ENCODE measurements at regions not wholly inside any gene's neighbourhood (a gene's known extent, or its start where the extent isn't known, plus 50 kb on each side); places are given as distances from the start of the nearest gene placed in this dataset.

DNA sequence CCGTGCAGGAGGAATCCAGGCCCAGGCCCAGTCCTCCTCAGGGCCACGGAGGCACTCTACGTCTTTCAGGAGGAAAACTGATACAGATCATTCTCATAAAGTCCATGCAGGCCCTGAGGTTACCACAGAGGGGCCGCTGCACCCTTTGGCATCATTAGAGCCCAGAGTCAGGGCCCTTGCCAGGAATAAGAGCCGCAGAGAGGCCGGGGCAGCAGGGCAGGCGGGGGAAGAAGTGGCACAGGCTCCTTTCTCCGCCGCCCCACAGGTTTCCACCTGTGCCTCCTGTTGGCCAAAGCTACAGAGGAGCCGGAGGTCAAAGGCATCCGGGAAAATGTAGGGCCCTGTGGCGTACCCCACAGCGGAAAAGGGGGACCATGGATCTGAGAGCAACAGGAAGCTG is 366.6 kb upstream of the SHH start:
- TF ChIP-seq, protein P1, sequence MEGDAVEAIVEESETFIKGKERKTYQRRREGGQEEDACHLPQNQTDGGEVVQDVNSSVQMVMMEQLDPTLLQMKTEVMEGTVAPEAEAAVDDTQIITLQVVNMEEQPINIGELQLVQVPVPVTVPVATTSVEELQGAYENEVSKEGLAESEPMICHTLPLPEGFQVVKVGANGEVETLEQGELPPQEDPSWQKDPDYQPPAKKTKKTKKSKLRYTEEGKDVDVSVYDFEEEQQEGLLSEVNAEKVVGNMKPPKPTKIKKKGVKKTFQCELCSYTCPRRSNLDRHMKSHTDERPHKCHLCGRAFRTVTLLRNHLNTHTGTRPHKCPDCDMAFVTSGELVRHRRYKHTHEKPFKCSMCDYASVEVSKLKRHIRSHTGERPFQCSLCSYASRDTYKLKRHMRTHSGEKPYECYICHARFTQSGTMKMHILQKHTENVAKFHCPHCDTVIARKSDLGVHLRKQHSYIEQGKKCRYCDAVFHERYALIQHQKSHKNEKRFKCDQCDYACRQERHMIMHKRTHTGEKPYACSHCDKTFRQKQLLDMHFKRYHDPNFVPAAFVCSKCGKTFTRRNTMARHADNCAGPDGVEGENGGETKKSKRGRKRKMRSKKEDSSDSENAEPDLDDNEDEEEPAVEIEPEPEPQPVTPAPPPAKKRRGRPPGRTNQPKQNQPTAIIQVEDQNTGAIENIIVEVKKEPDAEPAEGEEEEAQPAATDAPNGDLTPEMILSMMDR (IDR thresholded peaks at IDR 0.05), result no peak
- no peak for TF ChIP-seq POLR2A (IDR thresholded peaks at IDR 0.05)

All from thyroid gland (tissue), 4 donors.